Endothelial cell of umbilical vein (primary cell): ENCODE measurements at regions not wholly inside any gene's neighbourhood (a gene's known extent, or its start where the extent isn't known, plus 50 kb on each side); places are given as distances from the start of the nearest gene placed in this dataset.

ENCODE experiments used
- BruUV-seq: library from RNA; stranded (reverse); fragments of 400-500 nt; replicated peaks from 2 replicates; lab custom pipeline; 2021; lab: Mats Ljungman, UMichigan
- CTCF ChIA-PET: fragments of 300-600, 350-600 bp; sonication (Branson Sonifier 250); formaldehyde crosslinking; loops from one replicate; lab custom pipeline; 2021; ENCODE audit warnings: antibody characterized with exemption, inconsistent platforms; lab: Charles Lee
- POLR2A ChIA-PET: fragments of 300-600, 350-600 bp; sonication (Branson Sonifier 250); formaldehyde crosslinking; loops from one replicate; lab custom pipeline; 2021; ENCODE audit warnings: antibody characterized with exemption, inconsistent platforms; lab: Charles Lee
- DNase-seq: peaks from one replicate; pipeline ENCODE4 v3.0.0-alpha.2; 2011; ENCODE audit warnings: low read depth, low spot score
- FAIRE-seq: peaks from 2 replicates; lab custom pipeline; 2011; peaks lifted over from hg19 to GRCh38; lab: Jason Lieb, UNC
- H2AFZ ChIP-seq: 2 replicates; pipeline ENCODE4 v1.6.0; 2012; ENCODE audit warnings: low read depth, low read length, control low read depth, inconsistent platforms
- H3K27ac ChIP-seq: 2 replicates; pipeline ENCODE4 v1.5.1; 2011; ENCODE audit warnings: low read depth, mild to moderate bottlenecking, control low read depth, low read length, moderate library complexity; ENCODE audit not compliant: insufficient read depth
- H3K27me3 ChIP-seq, 2 experiments: 2 replicates each; pipeline versions ENCODE4 v1.6.0 to v1.6.1; 2011; ENCODE audit warnings: low read length in 2 of 2, mixed read lengths in 1 of 2; ENCODE audit not compliant: control insufficient read depth in 2 of 2, insufficient read depth in 2 of 2
- H3K36me3 ChIP-seq, 2 experiments: 2 replicates in 1 of 2; 3 replicates in 1 of 2; pipeline ENCODE4 v1.5.1; 2011; ENCODE audit warnings: low read length in 2 of 2, mild to moderate bottlenecking in 1 of 2, moderate library complexity in 1 of 2; ENCODE audit not compliant: control insufficient read depth in 2 of 2, insufficient read depth in 2 of 2; ENCODE audit errors: extremely low read depth in 1 of 2
- H3K4me1 ChIP-seq: 3 replicates; pipeline ENCODE4 v1.5.1; 2011; ENCODE audit warnings: mild to moderate bottlenecking, low read length; ENCODE audit not compliant: control insufficient read depth, insufficient read depth; ENCODE audit errors: extremely low read depth
- H3K4me2 ChIP-seq: 2 replicates; pipeline ENCODE4 v1.6.1; 2011; ENCODE audit warnings: low read length, control low read depth, mixed read lengths; ENCODE audit not compliant: insufficient read depth
- H3K4me3 ChIP-seq, 3 experiments: fragments of 200-600 bp in 1 of 3; sonication (generic), shearing (Covaris generic) in 1 of 3; replicated peaks in 1 of 3; 2 replicates each; pipeline ENCODE4 v1.5.1; 2011 to 2016; ENCODE audit warnings: control low read depth in 3 of 3, low read length in 3 of 3, mild to moderate bottlenecking in 2 of 3, inconsistent platforms in 1 of 3, low read depth in 1 of 3, moderate library complexity in 1 of 3; ENCODE audit not compliant: insufficient read depth in 1 of 3
- H3K79me2 ChIP-seq: 2 replicates; pipeline ENCODE4 v1.6.0; 2012; ENCODE audit warnings: low read length, inconsistent platforms; ENCODE audit not compliant: control insufficient read depth, insufficient read depth
- H3K9ac ChIP-seq: replicated peaks from 2 replicates; pipeline ENCODE3; 2011; ENCODE audit warnings: low read length, control low read depth; ENCODE audit not compliant: insufficient read depth; ENCODE audit errors: extremely low read depth
- H3K9me1 ChIP-seq: replicated peaks from 3 replicates; pipeline ENCODE4 v1.6.0; 2011; ENCODE audit warnings: mild to moderate bottlenecking, low read length; ENCODE audit not compliant: control insufficient read depth, insufficient read depth; ENCODE audit errors: extremely low read depth
- H3K9me3 ChIP-seq: replicated peaks from 2 replicates; pipeline ENCODE4 v1.5.1; 2012; ENCODE audit warnings: low read length, inconsistent platforms; ENCODE audit not compliant: control insufficient read depth, insufficient read depth
- H4K20me1 ChIP-seq: replicated peaks from 2 replicates; pipeline ENCODE3; 2011; ENCODE audit warnings: mild to moderate bottlenecking, low read length; ENCODE audit not compliant: control insufficient read depth, insufficient read depth; ENCODE audit errors: extremely low read depth
- CTCF ChIP-seq, 2 donors: IDR thresholded peaks; 1 replicate in 1 of 2; 2 replicates in 1 of 2; pipeline ENCODE4 v1.5.1; 2011; ENCODE audit warnings: low read length in 2 of 2, mild to moderate bottlenecking in 2 of 2, moderate library complexity in 2 of 2, control low read depth in 1 of 2, inconsistent platforms in 1 of 2, low read depth in 1 of 2; ENCODE audit not compliant: insufficient read depth in 1 of 2; ENCODE audit errors: extremely low read depth in 1 of 2
- EZH2 ChIP-seq: IDR thresholded peaks from 2 replicates; pipeline ENCODE4 v1.6.1; 2012; ENCODE audit warnings: borderline replicate concordance, low read depth, mild to moderate bottlenecking, moderate library complexity, low read length, inconsistent platforms; ENCODE audit not compliant: severe bottlenecking
- FOS ChIP-seq: IDR thresholded peaks from 2 replicates; pipeline ENCODE4 v1.6.1; 2011; ENCODE audit warnings: mild to moderate bottlenecking, low read length, moderate library complexity, borderline replicate concordance; ENCODE audit not compliant: insufficient read depth
- GATA2 ChIP-seq: IDR thresholded peaks from 2 replicates; pipeline ENCODE4 v1.7.0; 2011; ENCODE audit warnings: low read depth, mild to moderate bottlenecking, moderate library complexity, mixed read lengths, low read length; ENCODE audit not compliant: insufficient read length, insufficient read depth
- JUN ChIP-seq: IDR thresholded peaks from 2 replicates; pipeline ENCODE4 v1.6.1; 2011; ENCODE audit warnings: borderline replicate concordance, low read depth; ENCODE audit not compliant: insufficient read length, insufficient read depth
- MAX ChIP-seq: IDR thresholded peaks from 2 replicates; pipeline ENCODE4 v1.6.1; 2011; ENCODE audit not compliant: insufficient read depth, insufficient read length
- MYC ChIP-seq: IDR thresholded peaks from one replicate; pipeline ENCODE4 v1.6.1; 2011; ENCODE audit warnings: mild to moderate bottlenecking, low read depth, low read length
- POLR2A ChIP-seq: IDR thresholded peaks from 2 replicates; pipeline ENCODE4 v1.6.1; 2012; ENCODE audit warnings: low read depth, mild to moderate bottlenecking, control low read depth, low read length
- POLR2AphosphoS5 ChIP-seq: IDR thresholded peaks from 2 replicates; pipeline ENCODE4 v1.6.1; 2012; ENCODE audit warnings: low read depth, mild to moderate bottlenecking, control low read depth, low read length, moderate library complexity; ENCODE audit not compliant: insufficient read depth
- dilution Hi-C: fragments of 300-500 bp; cut with MboI; formaldehyde crosslinking; loops from one replicate; pipeline ENCODE4 v1.15.0; 2019; ENCODE audit warnings: low sequenced_read_pairs; ENCODE audit not compliant: extremely low pct_ligation_motif_present
- intact Hi-C: fragments of 100-400 bp; cut with micrococcal nuclease; formaldehyde crosslinking; loops from one replicate; pipeline ENCODE4 v1.10.0; 2022

- no peak overlapping the region for H2AFZ ChIP-seq
- H4K20me1 ChIP-seq: no peaks in the 10 kb centered on the region
- no peak overlapping the region for H3K27ac ChIP-seq
- no peaks in the 10 kb centered on the region for H3K4me1 ChIP-seq
- FAIRE-seq (no peak), DNase-seq (no peak)
- no peak overlapping the region for H3K9ac ChIP-seq
- H3K4me3 ChIP-seq: no peak overlapping the region
- ChIA-PET CTCF (no interaction called here), POLR2A (no interaction called here)
- no peaks in the 10 kb centered on the region for H3K36me3 ChIP-seq
- BruUV-seq: no TSS peak
- no peak for TF ChIP-seq MYC
- no peak for TF ChIP-seq POLR2AphosphoS5
- TF ChIP-seq JUN: no peak
- TF ChIP-seq POLR2A: no peak
- no peak for TF ChIP-seq EZH2
- no peak for TF ChIP-seq CTCF (IDR thresholded peaks at IDR 0.05; ENCODE audit: extremely low read depth in 1 of 2, insufficient read depth in 1 of 2, low read depth in 1 of 2, low read length in 2 of 2)
- no peak for TF ChIP-seq MAX
- no peak for TF ChIP-seq FOS
- TF ChIP-seq GATA2: no peak
- no peaks in the 10 kb centered on the region for H3K27me3 ChIP-seq
- no peaks in the 10 kb centered on the region for H3K9me1 ChIP-seq
- H3K9me3 ChIP-seq: no peaks in the 10 kb centered on the region
- intact Hi-C loops: no loop called here
- no peak overlapping the region for H3K4me2 ChIP-seq
- dilution Hi-C loops: no loop called here
- H3K79me2 ChIP-seq: no peaks in the 10 kb centered on the region
Measured at GRCh38 chr9:99557816-99558215, 263.9 kb upstream of the NR4A3 start.
